ENCODE measurements at regions not wholly inside any gene's neighbourhood (a gene's known extent, or its start where the extent isn't known, plus 50 kb on each side); places are given as distances from the start of the nearest gene placed in this dataset.
"Not testable (repeated sequence)": the region's sequence is repeated elsewhere in the genome, so short reads cannot be mapped to it uniquely, and the experiment has no call there.

DNA sequence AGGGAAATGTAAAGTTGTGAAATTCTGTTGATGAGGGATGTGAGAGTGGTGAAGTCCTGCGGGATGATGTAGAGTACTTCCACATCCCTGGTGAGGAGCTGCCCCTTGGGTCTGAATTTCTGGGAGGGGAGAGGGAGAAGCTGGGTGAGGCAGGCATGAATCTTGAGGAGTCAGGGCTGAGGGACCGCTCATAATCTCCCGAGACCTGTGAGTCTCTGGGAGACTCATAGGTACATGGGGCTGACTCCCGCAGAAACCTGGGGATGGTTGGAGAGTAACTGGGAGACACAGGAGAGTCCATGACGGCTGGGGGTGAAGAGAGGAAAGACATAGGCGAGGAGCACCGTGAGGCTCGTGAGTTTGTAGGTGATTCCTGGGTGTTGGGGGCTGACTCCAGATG is 126.2 kb upstream of the ANKRD30BL start:
- TF ChIP-seq, protein P1, sequence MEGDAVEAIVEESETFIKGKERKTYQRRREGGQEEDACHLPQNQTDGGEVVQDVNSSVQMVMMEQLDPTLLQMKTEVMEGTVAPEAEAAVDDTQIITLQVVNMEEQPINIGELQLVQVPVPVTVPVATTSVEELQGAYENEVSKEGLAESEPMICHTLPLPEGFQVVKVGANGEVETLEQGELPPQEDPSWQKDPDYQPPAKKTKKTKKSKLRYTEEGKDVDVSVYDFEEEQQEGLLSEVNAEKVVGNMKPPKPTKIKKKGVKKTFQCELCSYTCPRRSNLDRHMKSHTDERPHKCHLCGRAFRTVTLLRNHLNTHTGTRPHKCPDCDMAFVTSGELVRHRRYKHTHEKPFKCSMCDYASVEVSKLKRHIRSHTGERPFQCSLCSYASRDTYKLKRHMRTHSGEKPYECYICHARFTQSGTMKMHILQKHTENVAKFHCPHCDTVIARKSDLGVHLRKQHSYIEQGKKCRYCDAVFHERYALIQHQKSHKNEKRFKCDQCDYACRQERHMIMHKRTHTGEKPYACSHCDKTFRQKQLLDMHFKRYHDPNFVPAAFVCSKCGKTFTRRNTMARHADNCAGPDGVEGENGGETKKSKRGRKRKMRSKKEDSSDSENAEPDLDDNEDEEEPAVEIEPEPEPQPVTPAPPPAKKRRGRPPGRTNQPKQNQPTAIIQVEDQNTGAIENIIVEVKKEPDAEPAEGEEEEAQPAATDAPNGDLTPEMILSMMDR (IDR thresholded peaks at IDR 0.05): not testable (repeated sequence)
- not testable (repeated sequence) for TF ChIP-seq POLR2A (IDR thresholded peaks at IDR 0.05)
